SK-N-SH treated with all-trans-retinoic acid at 6 μM for 48 hours (cell line): ENCODE measurements at regions not wholly inside any gene's neighbourhood (a gene's known extent, or its start where the extent isn't known, plus 50 kb on each side); places are given as distances from the start of the nearest gene placed in this dataset.

Source experiments
- ATAC-seq: fragments of 200-7000 bp; cut with Tn5 transposase; 3 replicates; pipeline ENCODE4 v1.9.1; 2020; ENCODE audit warnings: mild to moderate bottlenecking, moderate library complexity
- ARNTL ChIP-seq: fragments of 450-650 bp; formaldehyde crosslinking; IDR thresholded peaks from 2 replicates; pipeline ENCODE4 v1.5.0; 2020; ENCODE audit warnings: low read depth, mild to moderate bottlenecking, moderate library complexity, borderline replicate concordance
- BACH2 ChIP-seq: fragments of 250-450 bp; sonication (Bioruptor Pico); IDR thresholded peaks from 2 replicates; pipeline ENCODE4 v1.9.0; 2021; ENCODE audit warnings: mild to moderate bottlenecking, borderline replicate concordance
- CREB5 ChIP-seq: fragments of 250-450 bp; sonication (Bioruptor Pico); IDR thresholded peaks from 2 replicates; pipeline ENCODE4 v1.5.1; 2020; ENCODE audit warnings: low read depth, mild to moderate bottlenecking, moderate library complexity
- CSDC2 ChIP-seq: fragments of 250-450 bp; sonication (Bioruptor Pico); IDR thresholded peaks from 2 replicates; pipeline ENCODE4 v1.5.0; 2020; ENCODE audit warnings: mild to moderate bottlenecking, moderate library complexity
- CSRNP3 ChIP-seq: fragments of 250-450 bp; sonication (Bioruptor Pico); IDR thresholded peaks from 2 replicates; pipeline ENCODE4 v1.5.1; 2021; ENCODE audit warnings: mild to moderate bottlenecking, moderate library complexity
- ESRRG ChIP-seq: fragments of 250-450 bp; sonication (Bioruptor Pico); IDR thresholded peaks from 2 replicates; pipeline ENCODE4 v1.6.1; 2021; ENCODE audit warnings: mild to moderate bottlenecking
- GLIS3 ChIP-seq: fragments of 250-450 bp; sonication (Bioruptor Pico); IDR thresholded peaks from 2 replicates; pipeline ENCODE4 v1.5.0; 2020; ENCODE audit warnings: mild to moderate bottlenecking, moderate library complexity
- ISL1 ChIP-seq: fragments of 250-450 bp; sonication (Bioruptor Pico); IDR thresholded peaks from 2 replicates; pipeline ENCODE4 v2.1.2; 2022; ENCODE audit warnings: mild to moderate bottlenecking, moderate library complexity
- OSR1 ChIP-seq: fragments of 250-450 bp; sonication (Bioruptor Pico); IDR thresholded peaks from 2 replicates; pipeline ENCODE4 v1.8.0; 2022; ENCODE audit warnings: moderate library complexity, mild to moderate bottlenecking, inconsistent platforms
- PATZ1 ChIP-seq: fragments of 250-450 bp; sonication (Bioruptor Pico); IDR thresholded peaks from 2 replicates; pipeline ENCODE4 v1.8.0; 2020; ENCODE audit warnings: mild to moderate bottlenecking, moderate library complexity, borderline replicate concordance
- POU6F1 ChIP-seq: fragments of 250-450 bp; sonication (Bioruptor Pico); IDR thresholded peaks from 2 replicates; pipeline ENCODE4 v1.8.0; 2021; ENCODE audit warnings: low read depth, mild to moderate bottlenecking, moderate library complexity, borderline replicate concordance
- PPARA ChIP-seq: fragments of 250-450 bp; sonication (Bioruptor Pico); IDR thresholded peaks from 2 replicates; pipeline ENCODE4 v1.5.0; 2020; ENCODE audit warnings: mild to moderate bottlenecking, borderline replicate concordance
- RARB ChIP-seq: fragments of 250-450 bp; sonication (Bioruptor Pico); IDR thresholded peaks from 2 replicates; pipeline ENCODE4 v1.8.0; 2021; ENCODE audit warnings: mild to moderate bottlenecking, moderate library complexity
- SNAI2 ChIP-seq: fragments of 250-450 bp; sonication (Bioruptor Pico); IDR thresholded peaks from 2 replicates; pipeline ENCODE4 v1.5.0; 2020; ENCODE audit warnings: mild to moderate bottlenecking, moderate library complexity
- TCF4 ChIP-seq: fragments of 250-450 bp; sonication (Bioruptor Pico); IDR thresholded peaks from 2 replicates; pipeline ENCODE4 v1.8.0; 2021; ENCODE audit warnings: mild to moderate bottlenecking, moderate library complexity, borderline replicate concordance
- TSHZ2 ChIP-seq: fragments of 250-450 bp; sonication (Bioruptor Pico); IDR thresholded peaks from 2 replicates; pipeline ENCODE4 v1.5.0; 2020; ENCODE audit warnings: mild to moderate bottlenecking, moderate library complexity
- ZC3H10 ChIP-seq: fragments of 250-450 bp; sonication (Bioruptor Pico); IDR thresholded peaks from 2 replicates; pipeline ENCODE4 v1.5.1; 2021; ENCODE audit warnings: mild to moderate bottlenecking, moderate library complexity
- ZFP30 ChIP-seq: fragments of 450-650 bp; formaldehyde crosslinking; IDR thresholded peaks from 2 replicates; pipeline ENCODE4 v1.5.0; 2022; ENCODE audit warnings: mild to moderate bottlenecking, moderate library complexity
- ZNF565 ChIP-seq: fragments of 450-650 bp; formaldehyde crosslinking; conservative IDR thresholded peaks from 2 replicates; pipeline ENCODE4 v1.5.0; 2020; ENCODE audit warnings: low read depth, mild to moderate bottlenecking, moderate library complexity
- ZNF70 ChIP-seq: fragments of 450-650 bp; formaldehyde crosslinking; IDR thresholded peaks from 2 replicates; pipeline ENCODE4 v1.5.0; 2020; ENCODE audit warnings: mild to moderate bottlenecking, moderate library complexity
- ZNF8 ChIP-seq: fragments of 450-650 bp; formaldehyde crosslinking; IDR thresholded peaks from 2 replicates; pipeline ENCODE4 v1.5.0; 2020; ENCODE audit warnings: mild to moderate bottlenecking, moderate library complexity

- no peak for ATAC-seq
- TF ChIP-seq CREB5 (CRISPR knock-in tag) = no peak
- no peak for TF ChIP-seq CSDC2 (CRISPR knock-in tag)
- TF ChIP-seq RARB (CRISPR knock-in tag) = no peak
- no peak for TF ChIP-seq BACH2
- no peak for TF ChIP-seq PPARA
- TF ChIP-seq ESRRG = no peak
- no peak for TF ChIP-seq ZC3H10
- TF ChIP-seq PATZ1 = no peak
- no peak for TF ChIP-seq ZNF565 (CRISPR knock-in tag)
- TF ChIP-seq POU6F1 (CRISPR knock-in tag) = no peak
- TF ChIP-seq CSRNP3 (CRISPR knock-in tag) = no peak
- TF ChIP-seq ZNF70 (CRISPR knock-in tag) = no peak
- TF ChIP-seq ISL1 = no peak
- TF ChIP-seq TCF4 = no peak
- no peak for TF ChIP-seq OSR1
- TF ChIP-seq, all 23 proteins: peak for 0
Measured at GRCh38 chr7:136061433-136061832, 84.3 kb upstream of the MTPN start.

- peak; percentile 69 for ATAC-seq
- TF ChIP-seq ZNF8 (no peak), ISL1 (peak; percentile 19; the same call in 1 of the 2 replicates)
Measured at GRCh38 chr7:136058546-136058945, 81.4 kb upstream of the MTPN start.

GRCh38 chr7:136057509-136057908 lies 80.3 kb upstream of the MTPN start:
- TF ChIP-seq CREB5 (CRISPR knock-in tag) = no peak
- no peak for TF ChIP-seq TSHZ2 (CRISPR knock-in tag)
- TF ChIP-seq BACH2 = no peak
- TF ChIP-seq SNAI2 = no peak
- TF ChIP-seq GLIS3 (CRISPR knock-in tag) = no peak
- TF ChIP-seq ZNF565 (CRISPR knock-in tag) = no peak
- TF ChIP-seq ARNTL = no peak
- TF ChIP-seq POU6F1 (CRISPR knock-in tag) = no peak
- no peak for TF ChIP-seq ZFP30 (CRISPR knock-in tag)
- no peak for TF ChIP-seq CSDC2 (CRISPR knock-in tag)
- no peak for TF ChIP-seq ZNF8
- ATAC-seq = no peak
